Liver (tissue), 8 donors: ENCODE measurements at regions not wholly inside any gene's neighbourhood (a gene's known extent, or its start where the extent isn't known, plus 50 kb on each side); places are given as distances from the start of the nearest gene placed in this dataset.

Source experiments
- DNase-seq: peaks from one replicate; pipeline ENCODE4 v3.0.0-alpha.2; 2017; ENCODE audit warnings: low spot score
- H3K27ac ChIP-seq, 2 donors: one replicate each; pipeline ENCODE4 v1.7.0; 2013; ENCODE audit warnings: inconsistent platforms in 2 of 2, low read length in 2 of 2, control low read depth in 1 of 2, low read depth in 1 of 2, mild to moderate bottlenecking in 1 of 2
- H3K27me3 ChIP-seq, 4 donors: one replicate each; pipeline versions ENCODE4 v1.6.1 to v1.7.0; 2013; ENCODE audit warnings: low read length in 3 of 4, inconsistent platforms in 1 of 4, mild to moderate bottlenecking in 1 of 4, moderate library complexity in 1 of 4; ENCODE audit not compliant: control insufficient read depth in 4 of 4, insufficient read depth in 4 of 4
- H3K36me3 ChIP-seq, 4 donors: one replicate each; pipeline versions ENCODE4 v1.6.1 to v1.7.0; 2013; ENCODE audit warnings: low read length in 3 of 4, mild to moderate bottlenecking in 3 of 4, low read depth in 1 of 4, moderate library complexity in 1 of 4; ENCODE audit not compliant: control insufficient read depth in 4 of 4, insufficient read depth in 3 of 4
- H3K4me1 ChIP-seq, 4 donors: one replicate each; pipeline versions ENCODE4 v1.6.1 to v1.7.0; 2013; ENCODE audit warnings: low read length in 3 of 4, mild to moderate bottlenecking in 3 of 4, moderate library complexity in 1 of 4; ENCODE audit not compliant: control insufficient read depth in 4 of 4, insufficient read depth in 4 of 4
- H3K4me3 ChIP-seq, 3 donors: one replicate each; pipeline versions ENCODE4 v1.6.1 to v1.7.0; 2013; ENCODE audit warnings: low read length in 3 of 3, control low read depth in 1 of 3, low read depth in 1 of 3, mild to moderate bottlenecking in 1 of 3
- H3K9ac ChIP-seq, 2 donors: one replicate each; pipeline ENCODE4 v1.7.0; 2013; ENCODE audit warnings: low read length in 2 of 2, mild to moderate bottlenecking in 2 of 2, moderate library complexity in 2 of 2, control low read depth in 1 of 2, low read depth in 1 of 2
- H3K9me3 ChIP-seq, 4 donors: one replicate each; pipeline versions ENCODE4 v1.6.1 to v1.7.0; 2013; ENCODE audit warnings: low read length in 3 of 4; ENCODE audit not compliant: control insufficient read depth in 4 of 4
- ATF3 ChIP-seq: IDR thresholded peaks from 2 replicates; pipeline ENCODE4 v1.6.1; 2016; ENCODE audit warnings: antibody characterized with exemption
- CTCF ChIP-seq: fragments of 150-350 bp; IDR thresholded peaks from 2 replicates; pipeline ENCODE4 v1.5.1; 2017; ENCODE audit warnings: improper control_type of control experiment, low read depth, low read length; ENCODE audit not compliant: missing input control
- EGR1 ChIP-seq, 2 donors: IDR thresholded peaks; 2 replicates each; pipeline ENCODE4 v1.6.1; 2016 to 2018; ENCODE audit warnings: antibody characterized with exemption in 2 of 2, low read depth in 2 of 2
- FOXA1 ChIP-seq: IDR thresholded peaks from 2 replicates; pipeline ENCODE4 v1.6.1; 2016; ENCODE audit warnings: antibody characterized with exemption
- FOXA2 ChIP-seq: IDR thresholded peaks from 2 replicates; pipeline ENCODE4 v1.6.1; 2016; ENCODE audit warnings: antibody characterized with exemption
- GABPA ChIP-seq, 2 donors: IDR thresholded peaks in 1 of 2; conservative IDR thresholded peaks in 1 of 2; 2 replicates each; pipeline ENCODE4 v1.6.1; 2016; ENCODE audit warnings: antibody characterized with exemption in 2 of 2, mild to moderate bottlenecking in 1 of 2, moderate library complexity in 1 of 2
- HNF4A ChIP-seq, 2 donors: conservative IDR thresholded peaks; 2 replicates each; pipeline ENCODE4 v1.6.1; 2016; ENCODE audit warnings: antibody characterized with exemption in 2 of 2, mild to moderate bottlenecking in 2 of 2
- HNF4G ChIP-seq: IDR thresholded peaks from 2 replicates; pipeline ENCODE4 v1.6.1; 2016; ENCODE audit warnings: antibody characterized with exemption
- JUND ChIP-seq, 2 donors: IDR thresholded peaks; 2 replicates each; pipeline ENCODE4 v1.6.1; 2016; ENCODE audit warnings: antibody characterized with exemption in 2 of 2
- MAX ChIP-seq: IDR thresholded peaks from 2 replicates; pipeline ENCODE4 v1.6.1; 2016; ENCODE audit warnings: antibody characterized with exemption
- NR2F2 ChIP-seq: IDR thresholded peaks from 2 replicates; pipeline ENCODE4 v1.6.1; 2016; ENCODE audit warnings: antibody characterized with exemption
- RAD21 ChIP-seq, 2 donors: IDR thresholded peaks; 2 replicates each; pipeline ENCODE4 v1.6.1; 2016; ENCODE audit warnings: antibody characterized with exemption in 2 of 2, mild to moderate bottlenecking in 2 of 2
- RXRA ChIP-seq, 2 donors: IDR thresholded peaks; 2 replicates each; pipeline ENCODE4 v1.6.1; 2017 to 2018; ENCODE audit warnings: antibody characterized with exemption in 2 of 2, mild to moderate bottlenecking in 1 of 2
- SP1 ChIP-seq: IDR thresholded peaks from 2 replicates; pipeline ENCODE4 v1.6.1; 2018; ENCODE audit warnings: antibody characterized with exemption, mild to moderate bottlenecking
- TAF1 ChIP-seq: conservative IDR thresholded peaks from 2 replicates; pipeline ENCODE4 v1.6.1; 2016; ENCODE audit warnings: antibody characterized with exemption, mild to moderate bottlenecking
- ZBTB33 ChIP-seq: IDR thresholded peaks from 2 replicates; pipeline ENCODE4 v1.6.1; 2016; ENCODE audit warnings: antibody characterized with exemption
- WGBS: extraction: QIAGEN DNeasy Blood & Tissue Kit; methylation state at CpG from one replicate; pipeline ENCODE4 v1.1.7; 2013; 5-methylcytosine and 5-hydroxymethylcytosine counted together
- donor health status: healthy.
- donor health status: healthy.
- donor health status: healthy.
- donor health status: healthy.
- donor health status: healthy.

GRCh38 chr6:97405818-97406409, 122.9 kb upstream of the MMS22L start:
- TF ChIP-seq RXRA (IDR thresholded peaks at IDR 0.05) (peak in 1 of 2 donors; percentile 5), ATF3 (no peak)
- DNase-seq: no peak

GRCh38 chr6:97406633-97407032, 123.6 kb upstream of the MMS22L start:
- TF ChIP-seq CTCF (no peak), ZBTB33 (no peak), MAX (no peak), RAD21 (IDR thresholded peaks at IDR 0.05) (no peak), GABPA (IDR thresholded peaks at IDR 0.05 in 1 of 2, conservative IDR thresholded peaks at IDR 0.05 in 1 of 2) (no peak), FOXA2 (no peak), SP1 (no peak), EGR1 (IDR thresholded peaks at IDR 0.05; ENCODE audit: low read depth in 2 of 2) (no peak), HNF4A (conservative IDR thresholded peaks at IDR 0.05) (no peak), JUND (IDR thresholded peaks at IDR 0.05) (no peak), NR2F2 (no peak), FOXA1 (no peak), TAF1 (no peak), RXRA (IDR thresholded peaks at IDR 0.05) (no peak), HNF4G (no peak)
- H3K9me3 ChIP-seq: peaks cover 0 to 6% (median under 1%) of the 10 kb centered on the region in 4 donors
- H3K4me3 ChIP-seq: no peak overlapping the region
- H3K4me1 ChIP-seq: no peaks in the 10 kb centered on the region
- DNase-seq: no peak
- H3K9ac ChIP-seq: no peak overlapping the region
- 72% methylated on average over 1 of the region's 1 CpG for WGBS
- no peaks in the 10 kb centered on the region for H3K27me3 ChIP-seq
- no peaks in the 10 kb centered on the region for H3K36me3 ChIP-seq
- no peak overlapping the region for H3K27ac ChIP-seq

More at GRCh38 chr6:97405818-97406409, 122.9 kb upstream of the MMS22L start:
- Histone ChIP-seq H3K36me3 (no peaks in the 10 kb centered on the region), H3K27me3 (no peaks in the 10 kb centered on the region), H3K4me1 (no peaks in the 10 kb centered on the region), H3K9me3 (peaks cover 0 to 6% (median under 1%) of the 10 kb centered on the region in 4 donors), H3K9ac (no peak overlapping the region), H3K27ac (no peak overlapping the region), H3K4me3 (no peak overlapping the region)
- 43% methylated on average over 3 of the region's 3 CpGs for WGBS
